ENCODE measurements at regions not wholly inside any gene's neighbourhood (a gene's known extent, or its start where the extent isn't known, plus 50 kb on each side); places are given as distances from the start of the nearest gene placed in this dataset.
"Not testable (repeated sequence)": the region's sequence is repeated elsewhere in the genome, so short reads cannot be mapped to it uniquely, and the experiment has no call there.

DNA sequence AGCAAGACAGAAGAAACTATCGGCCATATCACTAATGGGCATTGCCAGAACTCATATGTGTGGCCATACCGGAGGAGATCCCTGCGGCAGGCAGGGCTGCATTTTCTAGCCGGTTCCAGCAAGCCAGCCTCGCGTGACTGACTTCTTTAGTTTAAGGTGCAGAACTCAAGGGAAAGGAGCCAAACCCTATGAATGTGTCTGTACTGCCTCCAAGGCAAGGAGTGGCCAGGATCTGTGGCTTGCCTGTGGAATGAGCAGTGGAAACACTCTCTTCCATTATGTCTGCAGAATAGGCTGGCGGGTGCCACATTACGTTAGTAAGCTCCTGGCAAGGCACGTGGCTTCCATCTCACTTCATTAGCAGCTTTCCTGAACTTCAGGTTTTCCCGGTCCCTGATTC is 137.6 kb downstream of the ATL2 start:
- Histone ChIP-seq H2AFZ (ENCODE audit: low read length) (no peak overlapping the region), H3K27ac (ENCODE audit: insufficient read length, low read depth, low read length) (no peak overlapping the region), H4K8ac (replicated peaks; ENCODE audit: insufficient read length, low read depth, low read length) (no peak overlapping the region), H2BK5ac (ENCODE audit: insufficient read length, low read length) (no peak overlapping the region), H4K20me1 (ENCODE audit: control insufficient read depth, insufficient read depth, insufficient read length) (no peaks in the 10 kb centered on the region), H3K23ac (ENCODE audit: insufficient read length, low read depth, low read length) (no peak overlapping the region), H3T11ph (ENCODE audit: low read length) (no peak overlapping the region), H2BK120ac (ENCODE audit: low read depth, low read length, poor library complexity, severe bottlenecking) (no peak overlapping the region), H3K9ac (ENCODE audit: extremely low read depth, insufficient read length, low read length) (no peak overlapping the region), H2BK20ac (ENCODE audit: low read depth, low read length, poor library complexity, severe bottlenecking) (no peak overlapping the region), H3K4me2 (ENCODE audit: insufficient read depth, insufficient read length, low read length) (no peak overlapping the region), H3K79me1 (ENCODE audit: insufficient read depth, low read depth, low read length, poor library complexity, severe bottlenecking) (no peaks in the 10 kb centered on the region), H2BK15ac (ENCODE audit: low read depth, low read length) (no peak overlapping the region), H2AK5ac (ENCODE audit: insufficient read length, low read length) (no peak overlapping the region), H3K18ac (ENCODE audit: insufficient read length, low read depth, low read length) (no peak overlapping the region), H3K56ac (ENCODE audit: insufficient read length, low read depth, low read length) (no peak overlapping the region), H3K9me3 (ENCODE audit: control insufficient read depth, low read depth, low read length) (no peaks in the 10 kb centered on the region), H3K4me1 (ENCODE audit: insufficient read depth, low read length) (no peaks in the 10 kb centered on the region), H3K27me3 (ENCODE audit: insufficient read depth, low read length) (no peaks in the 10 kb centered on the region), H3K79me2 (ENCODE audit: insufficient read depth, low read length) (no peaks in the 10 kb centered on the region), H3K23me2 (ENCODE audit: insufficient read length, low read depth, low read length, poor library complexity, severe bottlenecking) (no peaks in the 10 kb centered on the region), H4K5ac (ENCODE audit: insufficient read length, low read depth, low read length) (no peak overlapping the region), H2BK12ac (ENCODE audit: insufficient read length, low read depth, low read length) (no peak overlapping the region), H3K4ac (ENCODE audit: low read depth, low read length) (no peak overlapping the region), H4K91ac (ENCODE audit: insufficient read length, low read depth, low read length) (no peak overlapping the region), H3K14ac (ENCODE audit: insufficient read depth, low read length) (no peak overlapping the region)
- Mint-ChIP-seq H3K9me3 (peaks cover 0 to 5% of the 10 kb centered on the region in 2 experiments; a peak in 2 of 5 replicates), H3K4me1 (no peaks in the 10 kb centered on the region), H3K4me3 (no peak overlapping the region), H3K36me3 (ENCODE audit: insufficient read depth in 1 of 3, low read depth in 3 of 3) (peaks cover 0 to 4% (median 0%) of the 10 kb centered on the region in 3 experiments; a peak in 1 of 7 replicates), H3K27ac (no peak overlapping the region), H3K27me3 (ENCODE audit: low read depth) (no peaks in the 10 kb centered on the region; the same call in 1 of the 2 replicates)
- no peak for DNase-seq
- no CpG with 5 or more reads among the region's 10 CpGs for WGBS (ENCODE audit: extremely low coverage, insufficient read length, low lambda C conversion rate)
- TF ChIP-seq, protein P1, sequence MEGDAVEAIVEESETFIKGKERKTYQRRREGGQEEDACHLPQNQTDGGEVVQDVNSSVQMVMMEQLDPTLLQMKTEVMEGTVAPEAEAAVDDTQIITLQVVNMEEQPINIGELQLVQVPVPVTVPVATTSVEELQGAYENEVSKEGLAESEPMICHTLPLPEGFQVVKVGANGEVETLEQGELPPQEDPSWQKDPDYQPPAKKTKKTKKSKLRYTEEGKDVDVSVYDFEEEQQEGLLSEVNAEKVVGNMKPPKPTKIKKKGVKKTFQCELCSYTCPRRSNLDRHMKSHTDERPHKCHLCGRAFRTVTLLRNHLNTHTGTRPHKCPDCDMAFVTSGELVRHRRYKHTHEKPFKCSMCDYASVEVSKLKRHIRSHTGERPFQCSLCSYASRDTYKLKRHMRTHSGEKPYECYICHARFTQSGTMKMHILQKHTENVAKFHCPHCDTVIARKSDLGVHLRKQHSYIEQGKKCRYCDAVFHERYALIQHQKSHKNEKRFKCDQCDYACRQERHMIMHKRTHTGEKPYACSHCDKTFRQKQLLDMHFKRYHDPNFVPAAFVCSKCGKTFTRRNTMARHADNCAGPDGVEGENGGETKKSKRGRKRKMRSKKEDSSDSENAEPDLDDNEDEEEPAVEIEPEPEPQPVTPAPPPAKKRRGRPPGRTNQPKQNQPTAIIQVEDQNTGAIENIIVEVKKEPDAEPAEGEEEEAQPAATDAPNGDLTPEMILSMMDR (conservative IDR thresholded peaks at IDR 0.05): no peak

DNA sequence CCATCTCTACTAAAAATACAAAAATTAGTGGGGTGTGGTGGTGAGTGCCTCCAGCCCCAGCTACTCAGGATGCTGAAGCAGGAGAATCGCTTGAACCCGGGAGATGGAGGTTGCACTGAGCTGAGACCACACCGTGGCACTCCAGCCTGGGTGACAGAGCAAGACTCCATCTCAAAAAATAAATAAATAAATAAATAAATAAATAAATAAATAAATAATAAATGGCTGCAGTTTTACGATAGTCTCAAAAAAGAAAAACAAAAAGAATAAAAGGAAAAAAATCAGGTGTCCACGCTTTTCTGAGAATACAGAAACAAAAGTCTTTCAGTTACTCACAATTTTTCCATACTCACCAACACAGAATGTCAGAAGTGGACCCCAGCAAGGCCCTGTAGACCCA is 138.4 kb downstream of the ATL2 start:
- not testable (repeated sequence) for DNase-seq; H2BK12ac ChIP-seq (ENCODE audit: insufficient read length, low read depth, low read length); H3K4me3 Mint-ChIP-seq; H3K36me3 Mint-ChIP-seq (ENCODE audit: insufficient read depth in 1 of 3, low read depth in 3 of 3); H3K56ac ChIP-seq (ENCODE audit: insufficient read length, low read depth, low read length); H3K27me3 ChIP-seq (ENCODE audit: insufficient read depth, low read length); H3K27ac ChIP-seq (ENCODE audit: insufficient read length, low read depth, low read length); H4K20me1 ChIP-seq (ENCODE audit: control insufficient read depth, insufficient read depth, insufficient read length); H3K4me1 Mint-ChIP-seq; H4K91ac ChIP-seq (ENCODE audit: insufficient read length, low read depth, low read length); H3K9me3 ChIP-seq (ENCODE audit: control insufficient read depth, low read depth, low read length); H4K8ac ChIP-seq (replicated peaks; ENCODE audit: insufficient read length, low read depth, low read length); H3K79me2 ChIP-seq (ENCODE audit: insufficient read depth, low read length); H3K27ac Mint-ChIP-seq; H3K4me1 ChIP-seq (ENCODE audit: insufficient read depth, low read length); H3K4me2 ChIP-seq (ENCODE audit: insufficient read depth, insufficient read length, low read length); H4K5ac ChIP-seq (ENCODE audit: insufficient read length, low read depth, low read length); H3K9me3 Mint-ChIP-seq; H2BK20ac ChIP-seq (ENCODE audit: low read depth, low read length, poor library complexity, severe bottlenecking); H3K27me3 Mint-ChIP-seq (ENCODE audit: low read depth); H3K4ac ChIP-seq (ENCODE audit: low read depth, low read length); H3K23ac ChIP-seq (ENCODE audit: insufficient read length, low read depth, low read length); H2AK5ac ChIP-seq (ENCODE audit: insufficient read length, low read length); H2BK5ac ChIP-seq (ENCODE audit: insufficient read length, low read length); H3K18ac ChIP-seq (ENCODE audit: insufficient read length, low read depth, low read length); H3K14ac ChIP-seq (ENCODE audit: insufficient read depth, low read length); H3T11ph ChIP-seq (ENCODE audit: low read length); H2BK15ac ChIP-seq (ENCODE audit: low read depth, low read length); H3K23me2 ChIP-seq (ENCODE audit: insufficient read length, low read depth, low read length, poor library complexity, severe bottlenecking); H2BK120ac ChIP-seq (ENCODE audit: low read depth, low read length, poor library complexity, severe bottlenecking); H3K79me1 ChIP-seq (ENCODE audit: insufficient read depth, low read depth, low read length, poor library complexity, severe bottlenecking); H3K9ac ChIP-seq (ENCODE audit: extremely low read depth, insufficient read length, low read length); H2AFZ ChIP-seq (ENCODE audit: low read length)
- no CpG with 5 or more reads among the region's 5 CpGs for WGBS (ENCODE audit: extremely low coverage, insufficient read length, low lambda C conversion rate)
